ENCODE measurements at regions not wholly inside any gene's neighbourhood (a gene's known extent, or its start where the extent isn't known, plus 50 kb on each side); places are given as distances from the start of the nearest gene placed in this dataset.

GRCh38 chr13:80204642-80205041 lies 136.3 kb downstream of the SPRY2 start:
- Histone ChIP-seq H2AFZ (ENCODE audit: low read depth, low read length, poor library complexity, severe bottlenecking) (no peak overlapping the region), H3K9ac (ENCODE audit: low read length) (no peak overlapping the region), H3K4me3 (replicated peaks in 1 of 2; ENCODE audit: low read depth in 1 of 2, low read length in 2 of 2) (no peak overlapping the region), H3K9me2 (ENCODE audit: insufficient read depth) (no peaks in the 10 kb centered on the region), H3K27ac (ENCODE audit: low read depth, low read length) (no peak overlapping the region), H3K36me3 (ENCODE audit: control insufficient read depth in 1 of 2, insufficient read depth in 2 of 2, low read length in 2 of 2) (no peaks in the 10 kb centered on the region), H3K9me3 (ENCODE audit: control insufficient read depth in 1 of 2, insufficient read depth in 1 of 2, low read depth in 1 of 2, low read length in 2 of 2) (no peaks in the 10 kb centered on the region), H3K4me1 (ENCODE audit: control insufficient read depth in 1 of 2, insufficient read depth in 2 of 2, low read length in 2 of 2) (no peaks in the 10 kb centered on the region), H3K27me3 (ENCODE audit: insufficient read depth, low read length) (no peaks in the 10 kb centered on the region), H3K79me2 (ENCODE audit: insufficient read depth, low read length) (no peaks in the 10 kb centered on the region), H4K20me1 (ENCODE audit: insufficient read depth) (no peaks in the 10 kb centered on the region), H3K4me2 (ENCODE audit: low read length) (no peak overlapping the region)
- ATAC-seq = no peak
- TF ChIP-seq JUND (IDR thresholded peaks at IDR 0.05) = no peak
- no peak for TF ChIP-seq ZNF274 (IDR thresholded peaks at IDR 0.05; ENCODE audit: low read depth, low read length)
- TF ChIP-seq POLR2AphosphoS5 (IDR thresholded peaks at IDR 0.05; ENCODE audit: low read depth, low read length) = no peak
- TF ChIP-seq CBX3 (IDR thresholded peaks at IDR 0.05; ENCODE audit: low read depth) = no peak
- no peak for TF ChIP-seq SIN3A (IDR thresholded peaks at IDR 0.05; ENCODE audit: low read depth)
- no peak for TF ChIP-seq EGR1 (IDR thresholded peaks at IDR 0.05; ENCODE audit: low read depth)
- no peak for TF ChIP-seq YY1 (IDR thresholded peaks at IDR 0.05; ENCODE audit: extremely low read depth, insufficient replicate concordance, low read depth, low read length)
- TF ChIP-seq REST (IDR thresholded peaks at IDR 0.05; ENCODE audit: low read depth) = no peak
- TF ChIP-seq TCF7L2 (IDR thresholded peaks at IDR 0.05; ENCODE audit: borderline replicate concordance, extremely low read depth, insufficient read depth, insufficient read length) = no peak
- TF ChIP-seq SP1 (IDR thresholded peaks at IDR 0.05; ENCODE audit: low read depth) = no peak
- TF ChIP-seq RAD21 (IDR thresholded peaks at IDR 0.05; ENCODE audit: low read depth) = no peak
- TF ChIP-seq POLR2A (IDR thresholded peaks at IDR 0.05; ENCODE audit: borderline replicate concordance, extremely low read depth, insufficient read depth, insufficient read length) = no peak
- TF ChIP-seq EZH2 (IDR thresholded peaks at IDR 0.05) = no peak
- TF ChIP-seq, protein P1, sequence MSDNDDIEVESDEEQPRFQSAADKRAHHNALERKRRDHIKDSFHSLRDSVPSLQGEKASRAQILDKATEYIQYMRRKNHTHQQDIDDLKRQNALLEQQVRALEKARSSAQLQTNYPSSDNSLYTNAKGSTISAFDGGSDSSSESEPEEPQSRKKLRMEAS (IDR thresholded peaks at IDR 0.05) = no peak
- ChIA-PET POLR2A (interaction anchor here (0.6 kb wide), 1 partner anchor 147 kb away, joined by 3 read pairs; no protein-coding TSS in a partner anchor), CTCF (no interaction called here), RAD21 (ENCODE audit: low non-redundant PET in 1 of 2, low total read pairs in 2 of 2, uncharacterized antibody in 2 of 2, unreplicated experiment in 2 of 2) (no interaction called here)
- no TSS peak for BruUV-seq (replicated peaks)
- DNase-seq (ENCODE audit: low read depth, low spot score) = no peak
- intact Hi-C loops (cut with micrococcal nuclease) = no loop called here
